Keratinocyte (primary cell): ENCODE measurements at regions not wholly inside any gene's neighbourhood (a gene's known extent, or its start where the extent isn't known, plus 50 kb on each side); places are given as distances from the start of the nearest gene placed in this dataset.

Experiments used
- CTCF ChIP-seq, 3 experiments: IDR thresholded peaks in 1 of 3; conservative IDR thresholded peaks in 1 of 3; optimal IDR thresholded peaks in 1 of 3; 2 replicates in 2 of 3; 3 replicates in 1 of 3; pipeline versions ENCODE3 to v1.5.1; 2011; ENCODE audit warnings: low read length in 3 of 3, mild to moderate bottlenecking in 3 of 3, moderate library complexity in 2 of 3, control low read depth in 1 of 3, inconsistent platforms in 1 of 3; ENCODE audit not compliant: insufficient read depth in 2 of 3; ENCODE audit errors: extremely low read depth in 1 of 3
- EZH2 ChIP-seq: IDR thresholded peaks from one replicate; pipeline ENCODE4 v1.6.1; 2012; ENCODE audit warnings: inconsistent platforms, mild to moderate bottlenecking, low read length, moderate library complexity

GRCh38 chr13:50249144-50249521, 233.9 kb downstream of the KCNRG start:
- TF ChIP-seq CTCF (optimal IDR thresholded peaks at IDR 0.05 in 1 of 3, IDR thresholded peaks at IDR 0.05 in 1 of 3, conservative IDR thresholded peaks at IDR 0.05 in 1 of 3; ENCODE audit: extremely low read depth in 1 of 3, insufficient read depth in 2 of 3, low read length in 3 of 3) (no peak), EZH2 (no peak)
